GM12878 (cell line): ENCODE measurements at regions not wholly inside any gene's neighbourhood (a gene's known extent, or its start where the extent isn't known, plus 50 kb on each side); places are given as distances from the start of the nearest gene placed in this dataset.

Experiments used
- ATAC-seq: fragments of 200-7000 bp; cut with Tn5 transposase; 3 replicates; pipeline ENCODE4 v1.9.1; 2020; ENCODE audit warnings: mild to moderate bottlenecking, moderate library complexity
- BruUV-seq: library from RNA; stranded (reverse); fragments of 400-500 nt; replicated peaks from 2 replicates; lab custom pipeline; 2021; lab: Mats Ljungman, UMichigan
- CTCF ChIA-PET: fragments of 300-600 bp; sonication (Branson Sonifier 250); formaldehyde crosslinking; extraction: SDS; loops from one replicate; lab custom pipeline; 2021; ENCODE audit warnings: inconsistent platforms; lab: Yijun Ruan, JAX
- POLR2A ChIA-PET: fragments of 350-600 bp; formaldehyde crosslinking; extraction: SDS; loops from one replicate; lab custom pipeline; 2021; ENCODE audit warnings: inconsistent platforms; lab: Charles Lee
- RAD21 ChIA-PET: fragments of 300-600 bp; sonication (Branson Sonifier 250); formaldehyde crosslinking; loops from one replicate; lab custom pipeline; 2023; ENCODE audit warnings: antibody characterized with exemption; ENCODE audit not compliant: unreplicated experiment; lab: Charles Lee
- SMC1A ChIA-PET: fragments of 300-600 bp; sonication (Branson Sonifier 250); formaldehyde crosslinking; loops from one replicate; lab custom pipeline; 2023; ENCODE audit not compliant: unreplicated experiment, uncharacterized antibody; lab: Charles Lee
- DNase-seq: peaks from one replicate; pipeline ENCODE4 v3.0.0-alpha.2; 2011; ENCODE audit warnings: low read depth, low spot score
- FAIRE-seq: peaks from 3 replicates; lab custom pipeline; 2011; peaks lifted over from hg19 to GRCh38; lab: Jason Lieb, UNC
- H2AFZ ChIP-seq: 2 replicates; pipeline ENCODE4 v1.6.0; 2011; ENCODE audit warnings: low read depth, low read length, control low read depth; ENCODE audit not compliant: control insufficient read depth
- H3K27ac ChIP-seq: 2 replicates; pipeline ENCODE4 v1.5.1; 2011; ENCODE audit warnings: control low read depth; ENCODE audit not compliant: control insufficient read depth, insufficient read depth
- H3K27me3 ChIP-seq, 2 experiments: replicated peaks in 1 of 2; 2 replicates each; pipeline versions ENCODE4 v1.6.0 to v1.6.1; 2011; ENCODE audit warnings: low read length in 1 of 2; ENCODE audit not compliant: control insufficient read depth in 2 of 2, insufficient read depth in 2 of 2
- H3K36me3 ChIP-seq, 2 experiments: 2 replicates each; pipeline ENCODE4 v1.5.1; 2011; ENCODE audit warnings: low read length in 1 of 2; ENCODE audit not compliant: control insufficient read depth in 2 of 2, insufficient read depth in 2 of 2
- H3K4me1 ChIP-seq: 2 replicates; pipeline ENCODE4 v1.6.1; 2011; ENCODE audit warnings: mild to moderate bottlenecking, low read length, moderate library complexity, mixed read lengths; ENCODE audit not compliant: control insufficient read depth, insufficient read depth
- H3K4me2 ChIP-seq: 2 replicates; pipeline ENCODE4 v1.6.0; 2011; ENCODE audit warnings: control low read depth; ENCODE audit not compliant: control insufficient read depth, insufficient read depth
- H3K4me3 ChIP-seq: fragments of 200-600 bp; sonication (generic); 2 replicates; pipeline ENCODE4 v1.5.1; 2016
- H3K79me2 ChIP-seq: 2 replicates; pipeline ENCODE4 v1.6.0; 2011; ENCODE audit warnings: low read length; ENCODE audit not compliant: control insufficient read depth, insufficient read depth
- H3K9ac ChIP-seq: 2 replicates; pipeline ENCODE4 v1.8.0; 2011; ENCODE audit warnings: low read length, control low read depth, mixed read lengths; ENCODE audit not compliant: control insufficient read depth, insufficient read depth
- H3K9me3 ChIP-seq: replicated peaks from 3 replicates; pipeline ENCODE4 v1.5.1; 2011; ENCODE audit warnings: mild to moderate bottlenecking, low read length; ENCODE audit not compliant: control insufficient read depth, insufficient read depth
- H4K20me1 ChIP-seq: 2 replicates; pipeline ENCODE4 v1.6.0; 2011; ENCODE audit not compliant: control insufficient read depth, insufficient read depth
- BCL3 ChIP-seq: IDR thresholded peaks from 2 replicates; pipeline ENCODE4 v1.6.1; 2011; ENCODE audit warnings: borderline replicate concordance, low read depth, mild to moderate bottlenecking, moderate library complexity, low read length; ENCODE audit not compliant: insufficient read depth, poor library complexity, severe bottlenecking
- BCLAF1 ChIP-seq: fragments of 450-650 bp; IDR thresholded peaks from 2 replicates; pipeline ENCODE4 v1.6.1; 2017; ENCODE audit warnings: antibody characterized with exemption, mild to moderate bottlenecking, moderate library complexity
- EED ChIP-seq: sonication (generic); IDR thresholded peaks from 2 replicates; pipeline ENCODE4 v1.6.1; 2016; ENCODE audit warnings: antibody characterized with exemption, low read depth
- GATAD2B ChIP-seq: fragments of 450-650 bp; conservative IDR thresholded peaks from 2 replicates; pipeline ENCODE4 v1.6.1; 2017; ENCODE audit warnings: low read depth, mild to moderate bottlenecking, moderate library complexity
- SP1 ChIP-seq: IDR thresholded peaks from one replicate; pipeline ENCODE4 v1.6.1; 2011; ENCODE audit warnings: low read depth, low read length
- ZNF592 ChIP-seq: fragments of 450-650 bp; IDR thresholded peaks from 2 replicates; pipeline ENCODE4 v1.6.1; 2017; ENCODE audit warnings: mild to moderate bottlenecking, moderate library complexity
- ZSCAN29 ChIP-seq: fragments of 450-650 bp; IDR thresholded peaks from 2 replicates; pipeline ENCODE4 v1.6.1; 2017; ENCODE audit warnings: mild to moderate bottlenecking, moderate library complexity
- WGBS: methylation state at CpG from one replicate; pipeline ENCODE4 v1.1.6; 2016; ENCODE audit warnings: low lambda C conversion rate; ENCODE audit not compliant: insufficient replicate concordance, insufficient coverage; ENCODE audit errors: missing lambda C conversion rate; 5-methylcytosine and 5-hydroxymethylcytosine counted together
- in situ Hi-C: fragments of 300-500 bp; cut with MboI; formaldehyde crosslinking; loops from 9 replicates; pipeline ENCODE4 v1.14.3; 2018; ENCODE audit warnings: mixed read lengths
- intact Hi-C: fragments of 100-400 bp; cut with micrococcal nuclease; formaldehyde crosslinking; loops from one replicate; pipeline ENCODE4 v1.14.2; 2022; ENCODE audit not compliant: unreplicated experiment

- no peak for ATAC-seq
- DNase-seq = no peak
- no peaks in the 10 kb centered on the region for H3K4me1 ChIP-seq
- no peak for TF ChIP-seq GATAD2B
- TF ChIP-seq, all 136 proteins: peak for 0
- no peaks in the 10 kb centered on the region for H4K20me1 ChIP-seq
- H3K36me3 ChIP-seq = no peaks in the 10 kb centered on the region
- H3K27me3 ChIP-seq = no peaks in the 10 kb centered on the region
- H3K9ac ChIP-seq = no peak overlapping the region
- H3K27ac ChIP-seq = no peak overlapping the region
- no peak overlapping the region for H2AFZ ChIP-seq
- intact Hi-C loops = no loop called here
- FAIRE-seq = no peak
- no peaks in the 10 kb centered on the region for H3K9me3 ChIP-seq
- H3K4me2 ChIP-seq = no peak overlapping the region
- in situ Hi-C loops = no loop called here
- SMC1A ChIA-PET = interaction anchor here (0.6 to 1.4 kb wide), 2 partner anchors 17 to 44 kb away, joined by 3 read pairs; no protein-coding TSS in a partner anchor
- H3K79me2 ChIP-seq = no peaks in the 10 kb centered on the region
- CTCF ChIA-PET = interaction anchor here (1.1 to 4.6 kb wide), 4 partner anchors 10 to 841 kb away, joined by 3 to 14 read pairs (median 4); no protein-coding TSS in a partner anchor
- RAD21 ChIA-PET = interaction anchor here (0.9 to 1.6 kb wide), 3 partner anchors 17 to 825 kb away, joined by 3 to 4 read pairs (median 3); no protein-coding TSS in a partner anchor
- no peak overlapping the region for H3K4me3 ChIP-seq
- POLR2A ChIA-PET = no interaction called here
- BruUV-seq = no TSS peak
These were observed 99.8 kb upstream of the NOCT start for GRCh38 chr4:138915756-138916155.

- Histone ChIP-seq H3K4me3 (no peak overlapping the region), H3K27ac (no peak overlapping the region), H3K9me3 (no peaks in the 10 kb centered on the region), H3K79me2 (no peaks in the 10 kb centered on the region), H3K4me2 (no peak overlapping the region), H2AFZ (no peak overlapping the region), H3K36me3 (no peaks in the 10 kb centered on the region), H4K20me1 (no peaks in the 10 kb centered on the region), H3K27me3 (no peaks in the 10 kb centered on the region), H3K4me1 (no peaks in the 10 kb centered on the region), H3K9ac (no peak overlapping the region)
- BruUV-seq = no TSS peak
- in situ Hi-C loops (no loop called here), intact Hi-C loops (no loop called here)
- DNase-seq (no peak), FAIRE-seq (no peak), ATAC-seq (no peak)
- ChIA-PET SMC1A (interaction anchor here (0.8 kb wide), 1 partner anchor 231 kb away, joined by 3 read pairs; no protein-coding TSS in a partner anchor), POLR2A (no interaction called here), RAD21 (no interaction called here), CTCF (no interaction called here)
- 16% methylated on average over 3 of the region's 3 CpGs for whole genome bisulfite sequencing
- TF ChIP-seq BCL3 (no peak), BCLAF1 (no peak), ZSCAN29 (no peak), EED (no peak), SP1 (no peak), ZNF592 (no peak)
These were observed 102.8 kb upstream of the NOCT start for GRCh38 chr4:138912704-138913340.
